ENCODE measurements at regions not wholly inside any gene's neighbourhood (a gene's known extent, or its start where the extent isn't known, plus 50 kb on each side); places are given as distances from the start of the nearest gene placed in this dataset.
"Not testable (repeated sequence)": the region's sequence is repeated elsewhere in the genome, so short reads cannot be mapped to it uniquely, and the experiment has no call there.

DNA sequence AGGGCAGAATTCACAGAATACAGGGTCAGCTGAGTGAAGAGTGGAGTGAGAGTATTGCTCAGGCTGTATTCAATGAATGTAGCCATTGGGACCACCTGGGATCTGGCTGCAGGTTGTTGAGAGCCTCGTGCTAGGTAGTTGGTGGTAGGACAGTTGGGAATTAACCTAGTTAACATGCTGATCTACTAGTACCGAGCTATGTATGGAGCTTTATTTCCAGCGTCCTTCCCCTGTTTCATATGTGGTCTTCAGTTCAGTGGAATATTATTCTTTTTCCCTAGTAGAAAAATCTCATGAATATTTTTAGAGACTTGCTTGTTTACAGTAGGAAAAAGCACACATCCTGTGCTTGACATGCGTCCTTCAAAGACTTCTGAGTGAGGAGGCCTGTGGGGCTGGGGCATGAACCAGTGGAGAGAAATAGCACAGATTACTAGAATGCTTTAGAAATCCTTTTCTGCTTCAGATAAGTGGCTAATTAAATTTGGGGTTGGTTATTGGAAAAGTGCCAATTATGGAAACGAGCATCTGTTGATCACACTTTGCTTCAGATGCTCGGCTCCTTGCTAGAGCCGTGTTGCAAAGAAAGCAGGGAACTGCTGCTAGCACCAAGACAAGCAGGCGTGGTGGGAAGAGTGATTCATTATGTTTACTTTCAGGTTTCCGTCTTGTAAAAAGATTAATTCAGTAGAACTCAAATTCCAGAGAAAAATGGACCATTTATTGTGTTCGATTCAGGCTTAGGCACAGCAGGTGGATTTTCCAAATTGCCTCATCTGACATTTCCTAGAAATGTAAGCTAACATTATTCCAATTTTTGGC lies 53.6 kb downstream of the ARF6 start:
- DNase-seq: peak; percentile 64

DNA sequence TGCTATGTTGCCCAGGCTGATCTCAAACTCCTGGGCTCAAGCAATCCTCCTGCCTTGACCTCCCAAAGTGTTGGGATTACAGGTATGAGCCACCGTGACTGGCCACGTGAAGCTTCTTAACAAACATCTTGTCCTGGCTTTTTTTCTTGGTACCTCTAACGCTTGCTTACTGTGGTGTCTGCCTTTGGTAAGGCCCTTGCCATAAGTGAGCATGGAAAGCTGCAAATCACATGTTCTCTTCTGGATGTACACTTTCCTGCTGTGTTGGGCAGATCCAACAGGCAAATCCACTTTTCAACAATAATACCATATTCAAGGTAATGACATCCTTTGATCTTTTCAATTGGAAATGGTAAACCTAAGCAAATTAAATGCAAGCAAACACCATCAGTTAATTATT lies 54.6 kb downstream of the ARF6 start:
- peak; percentile 79 for DNase-seq

DNA sequence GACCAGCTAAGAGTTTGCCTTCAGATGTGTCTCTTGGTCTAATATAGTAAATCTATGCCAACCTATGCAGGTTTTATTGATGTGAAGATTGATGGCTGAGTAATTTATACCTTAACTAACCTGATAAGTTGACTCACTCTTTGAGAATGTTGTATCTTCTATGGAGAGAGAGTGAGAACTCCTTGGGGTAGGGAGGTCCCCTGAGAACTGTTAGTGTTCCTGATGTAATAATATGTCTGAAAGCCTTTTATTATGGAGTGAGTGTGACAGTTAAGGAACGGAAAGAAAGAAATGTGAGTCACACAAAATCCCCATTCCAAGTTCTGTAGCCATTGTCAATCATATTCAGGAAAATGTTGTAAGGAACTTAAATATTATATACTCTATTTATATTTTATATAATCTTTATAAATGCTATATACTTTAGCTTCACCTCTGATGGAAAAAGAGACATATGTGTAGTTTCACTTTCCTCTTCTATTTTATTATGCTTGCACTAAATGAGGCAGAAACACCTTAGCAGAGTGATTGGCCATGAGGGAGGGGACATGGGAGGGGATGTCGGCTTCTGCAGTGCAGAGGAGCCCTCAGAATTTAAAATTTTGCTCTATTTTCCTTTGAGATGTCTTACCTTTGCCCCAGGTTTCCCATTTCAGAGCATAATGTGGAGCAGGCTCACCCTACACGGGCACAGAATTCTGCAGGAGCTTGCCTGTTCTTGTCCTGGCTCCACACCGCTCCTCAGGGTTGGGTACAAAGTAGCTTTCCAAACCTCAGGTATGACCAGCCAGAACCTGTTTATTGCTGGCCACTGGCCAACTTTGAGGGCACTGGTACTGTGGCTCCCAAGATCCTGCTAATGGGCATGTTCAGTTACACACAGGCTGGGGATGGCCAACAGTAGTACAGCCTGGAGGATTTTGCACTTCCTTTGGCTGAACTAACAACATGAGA lies 57.7 kb downstream of the ARF6 start:
- peak; percentile 61 for DNase-seq

DNA sequence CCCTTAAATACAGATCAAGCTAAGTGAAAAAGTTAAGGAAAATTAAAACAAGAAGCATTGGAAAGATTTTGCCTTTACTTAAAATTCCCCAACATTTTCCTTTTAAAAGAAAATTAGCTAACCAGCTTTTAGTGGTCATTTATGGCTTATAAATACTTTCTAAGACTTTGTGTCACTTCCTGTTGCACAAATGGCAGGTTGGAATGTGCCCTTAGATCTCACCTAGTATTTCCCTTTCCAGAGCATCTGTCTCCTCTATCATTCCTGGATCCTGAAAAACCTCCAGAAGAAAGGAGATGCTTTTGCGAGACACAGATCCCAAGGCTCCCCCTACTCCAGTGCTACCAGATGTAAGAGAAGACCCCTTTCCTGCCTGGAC lies 58.3 kb downstream of the ARF6 start:
- DNase-seq: no peak

DNA sequence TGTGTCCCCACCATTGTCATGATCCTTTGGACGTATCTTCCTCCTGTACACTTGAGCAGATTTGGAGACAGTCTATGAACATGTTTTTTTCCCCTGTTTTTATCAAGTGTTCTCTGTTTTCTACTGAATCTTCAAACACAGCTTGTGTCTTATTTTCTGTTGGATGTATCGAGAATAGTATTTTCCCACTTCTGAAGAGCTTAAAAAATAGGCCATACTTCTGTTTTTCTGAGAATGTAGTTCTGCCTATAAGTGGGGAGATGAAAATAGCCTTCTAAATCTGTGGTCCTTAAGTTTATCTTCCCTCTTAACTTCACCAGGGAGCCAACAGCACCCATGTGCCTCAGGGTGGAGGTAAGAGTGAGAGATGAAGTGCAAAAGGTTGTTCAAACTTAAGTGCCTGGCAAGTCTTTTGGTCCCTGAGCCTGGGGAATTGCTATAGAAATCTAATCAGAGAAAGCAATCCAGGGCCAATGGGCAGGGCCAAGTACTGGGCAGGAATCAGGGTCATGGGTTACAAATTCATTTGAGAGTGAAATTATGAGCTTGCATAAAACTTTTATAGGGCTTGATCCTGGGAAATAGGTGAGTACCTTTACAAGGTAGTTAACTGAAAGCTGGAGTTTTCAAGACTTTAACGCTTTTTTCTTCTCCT lies 58.9 kb downstream of the ARF6 start:
- DNase-seq: no peak

DNA sequence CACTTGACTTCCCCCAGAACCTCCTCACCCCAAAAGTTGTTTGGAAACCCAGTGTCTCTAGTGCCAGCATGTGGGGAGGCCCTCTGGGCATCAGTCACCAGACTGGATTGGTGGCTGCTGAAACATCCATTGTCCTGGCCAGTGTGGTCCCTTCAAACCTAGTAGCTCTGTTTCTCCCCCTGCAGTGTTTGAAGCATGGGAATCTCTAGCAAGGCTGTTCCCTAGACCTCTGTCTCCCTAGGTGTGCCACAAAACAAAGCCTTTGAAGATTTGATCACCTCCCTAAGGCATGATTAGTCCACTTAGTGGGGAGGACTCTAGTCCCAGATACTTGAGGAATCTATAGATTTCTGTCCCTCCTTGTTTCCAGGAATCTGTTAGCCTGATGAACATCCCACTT lies 60.3 kb downstream of the ARF6 start:
- DNase-seq: no peak

DNA sequence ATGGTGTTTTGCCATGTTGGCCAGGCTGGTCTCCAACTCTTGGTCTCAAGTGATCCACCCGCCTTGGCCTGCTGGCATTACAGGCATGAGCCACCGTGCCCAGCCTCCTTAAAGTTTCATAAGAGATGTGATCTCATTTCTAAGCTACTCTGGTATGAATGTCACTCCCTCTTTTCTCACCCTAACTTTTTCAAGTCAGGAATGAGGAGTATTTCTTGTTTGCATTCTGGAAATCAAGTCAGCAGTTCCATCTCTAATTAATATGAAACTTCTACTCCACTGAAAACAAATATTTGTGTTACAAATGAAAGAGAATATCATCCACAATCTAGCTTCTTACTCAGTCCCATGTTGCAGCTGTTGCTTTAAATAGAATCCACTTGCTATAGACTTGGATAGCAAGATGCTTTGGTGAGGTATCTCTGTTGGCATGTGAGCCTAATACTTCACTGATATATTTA lies 61.3 kb downstream of the ARF6 start:
- no peak for DNase-seq

DNA sequence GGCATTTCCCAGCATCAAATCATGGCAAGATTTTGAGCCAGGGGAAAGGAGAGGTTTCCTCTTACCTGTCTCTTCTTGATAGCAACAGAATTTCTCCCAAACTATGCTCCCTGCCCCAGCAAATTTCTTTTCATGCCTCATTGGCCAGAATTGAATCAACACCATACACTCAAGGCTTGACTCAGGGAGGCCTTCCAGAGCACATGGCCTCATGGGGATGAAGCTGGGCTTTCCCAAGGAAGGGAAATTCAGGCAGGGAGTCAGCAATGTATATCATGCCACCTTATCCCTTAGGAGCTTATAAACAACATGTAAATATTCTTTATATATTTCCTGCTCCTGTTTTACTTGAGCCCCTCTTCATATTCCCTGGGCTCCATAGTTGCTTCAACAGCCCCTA lies 62.1 kb downstream of the ARF6 start:
- DNase-seq: no peak

DNA sequence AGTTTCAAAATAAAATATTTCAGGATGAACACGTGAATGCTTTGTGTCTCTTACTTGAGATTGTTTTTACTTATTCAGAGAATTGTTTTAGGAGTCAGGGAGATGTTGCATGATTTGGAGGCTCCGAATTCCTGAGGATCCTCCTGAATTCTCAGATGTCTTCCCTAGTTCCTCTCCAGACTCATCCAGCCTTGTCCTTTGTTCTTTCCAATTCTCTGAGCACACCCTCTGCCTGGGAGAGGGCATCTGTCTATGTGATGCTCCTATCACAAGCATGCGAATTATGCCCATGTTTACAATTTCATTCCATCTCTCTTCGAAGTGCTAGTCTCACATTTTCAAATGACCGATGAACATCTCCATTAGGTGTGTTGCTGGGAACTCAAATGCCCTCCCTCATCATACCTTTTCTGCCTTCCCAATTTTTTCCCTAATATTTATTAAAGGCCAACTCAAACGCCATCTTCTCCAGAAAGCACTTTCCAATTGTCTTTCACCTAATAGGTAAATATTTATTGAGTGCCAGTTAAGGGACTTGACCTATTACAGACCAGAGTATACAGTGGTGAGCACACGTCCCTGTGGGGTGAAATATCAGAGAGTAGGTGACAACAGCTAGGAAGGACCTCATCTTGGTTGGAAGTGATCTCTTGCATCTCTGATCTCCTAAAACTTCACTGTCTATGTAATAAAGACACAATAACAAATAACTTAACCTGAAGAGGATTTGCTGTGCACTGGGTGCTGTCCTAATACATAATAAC lies 64.4 kb downstream of the ARF6 start:
- DNase-seq: no peak

DNA sequence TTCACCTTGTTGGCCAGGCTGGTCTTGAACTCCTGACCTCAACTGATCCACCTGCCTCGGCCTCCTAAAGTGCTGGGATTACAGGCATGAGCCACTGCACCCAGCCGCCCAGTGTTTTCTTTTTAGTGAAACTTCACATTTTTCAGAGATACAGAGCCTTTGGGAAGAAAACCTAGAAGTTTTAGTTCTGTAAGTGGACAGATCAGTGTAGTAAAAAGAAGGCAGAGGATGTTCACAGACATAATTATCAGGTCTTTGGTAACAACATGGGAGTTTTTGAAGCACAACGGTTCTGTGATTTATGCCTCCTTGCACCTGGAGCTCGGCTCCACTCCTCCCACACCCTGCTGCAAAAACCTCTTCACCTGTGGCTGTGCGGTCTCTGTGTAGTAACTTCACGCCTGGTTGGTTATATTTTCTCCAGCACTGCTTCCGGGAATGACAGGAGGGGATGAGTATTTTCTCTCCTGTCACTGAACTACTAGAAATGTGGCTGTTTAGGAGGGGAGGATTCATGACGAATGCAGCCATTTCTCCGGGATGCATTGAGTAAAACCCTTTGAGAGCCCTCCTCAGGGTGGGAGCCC lies 67.0 kb downstream of the ARF6 start:
- peak; percentile 51 for DNase-seq

DNA sequence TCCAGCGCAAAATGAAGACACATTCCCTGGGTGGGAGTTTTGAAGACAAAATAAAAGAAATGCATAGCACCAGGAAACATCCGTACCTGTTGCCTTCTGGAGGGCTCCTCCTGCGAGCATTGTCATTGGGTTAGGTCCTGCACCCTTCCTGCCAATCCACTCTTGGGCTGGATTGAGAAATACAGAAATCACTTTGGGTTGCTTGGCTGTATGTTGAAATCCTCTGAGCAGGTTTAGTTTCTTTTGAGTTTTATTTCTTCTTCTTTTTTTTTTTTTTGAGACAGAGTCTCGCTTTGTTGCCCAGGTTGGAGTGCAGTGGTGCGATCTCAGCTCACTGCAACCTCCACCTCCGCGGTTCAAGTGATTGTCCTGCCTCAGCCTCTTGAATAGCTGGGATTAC lies 67.6 kb downstream of the ARF6 start:
- DNase-seq: no peak

DNA sequence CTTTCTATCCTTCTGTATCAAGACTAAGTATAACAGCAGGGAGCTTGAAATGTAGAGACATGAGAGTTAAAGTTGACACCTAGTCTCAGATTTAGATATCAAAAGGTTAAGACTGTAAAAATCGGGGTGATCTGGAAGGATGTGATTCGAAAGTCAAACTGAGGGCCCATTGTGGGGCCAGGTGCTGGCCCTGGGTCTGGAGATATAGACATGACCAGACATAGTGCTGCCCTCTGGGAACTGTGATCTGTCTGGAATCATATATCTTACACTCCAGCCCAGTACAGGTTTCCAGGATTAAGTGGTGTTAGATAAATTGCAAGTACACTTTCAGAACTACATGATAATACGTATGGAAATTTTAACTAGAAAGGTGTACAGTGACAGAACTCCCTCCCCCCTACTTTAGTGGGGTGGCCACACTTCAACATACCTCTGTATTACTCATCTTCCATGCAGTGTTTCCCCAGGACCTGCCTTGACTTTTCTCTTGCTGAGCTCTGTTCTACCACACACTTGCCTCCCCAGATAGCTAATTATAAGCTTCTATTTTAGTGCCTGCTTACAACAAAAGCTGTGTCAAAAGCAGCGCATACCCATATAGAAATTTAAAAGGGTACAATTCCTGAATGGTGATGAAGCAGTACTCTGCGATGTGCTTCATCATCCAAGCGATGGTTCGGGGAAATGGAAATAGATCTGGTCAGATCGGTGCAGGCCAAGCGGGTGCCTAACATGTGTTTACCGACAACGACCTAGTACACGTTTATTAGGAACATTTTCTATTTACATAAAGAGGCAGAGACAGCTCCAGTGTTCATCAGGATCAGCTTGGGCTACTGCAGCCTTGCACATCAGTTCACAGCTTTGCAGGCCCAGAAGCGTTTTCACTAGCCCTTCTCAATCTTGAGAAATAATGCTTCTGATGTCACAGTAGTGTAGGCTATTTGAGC lies 68.7 kb downstream of the ARF6 start:
- no peak for DNase-seq

DNA sequence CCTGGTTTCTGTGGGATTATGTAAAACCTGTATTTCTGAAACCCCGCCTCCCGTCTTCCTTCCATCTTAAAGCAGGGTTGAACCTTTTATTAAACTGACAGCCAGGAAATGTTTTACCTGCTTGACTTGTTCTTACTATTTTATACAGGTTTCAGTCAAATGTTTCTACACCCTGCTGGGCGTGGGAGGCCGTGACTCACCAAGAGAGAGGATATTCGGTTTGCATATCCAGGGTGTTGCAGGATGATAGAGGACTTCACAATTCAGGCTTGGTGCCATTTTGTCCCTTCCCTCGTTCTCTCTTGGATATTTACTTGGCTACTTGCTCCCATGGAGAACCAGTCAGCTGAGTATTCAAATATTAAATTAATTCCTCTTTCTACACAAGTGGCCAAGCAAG lies 69.7 kb downstream of the ARF6 start:
- no peak for DNase-seq

DNA sequence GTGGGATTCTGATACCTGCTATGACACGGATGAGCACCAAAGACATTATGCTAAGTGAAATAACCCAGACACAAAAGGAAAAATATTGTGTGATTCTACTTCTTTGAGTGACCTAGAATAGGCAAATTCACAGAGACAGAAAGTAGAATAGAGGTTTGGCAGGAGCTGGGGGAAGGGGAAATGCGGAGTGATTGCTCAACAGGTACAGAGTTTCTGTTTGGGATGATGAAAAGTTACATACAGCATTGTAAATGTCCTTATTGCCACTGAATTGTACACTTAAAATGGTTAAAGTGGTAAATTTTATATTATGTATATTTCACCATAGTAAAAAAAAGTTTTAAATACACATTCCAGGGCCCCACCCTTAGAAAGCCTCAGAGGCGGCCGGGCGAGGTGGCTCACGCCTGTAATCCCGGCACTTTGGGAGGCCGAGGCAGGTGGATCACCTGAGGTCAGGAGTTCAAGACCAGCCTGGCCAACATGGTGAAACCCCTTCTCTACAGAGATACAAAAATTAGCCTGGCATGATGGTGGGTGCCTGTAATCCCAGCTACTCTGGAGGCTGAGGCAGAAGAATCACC lies 72.3 kb downstream of the ARF6 start:
- DNase-seq: not testable (repeated sequence)

DNA sequence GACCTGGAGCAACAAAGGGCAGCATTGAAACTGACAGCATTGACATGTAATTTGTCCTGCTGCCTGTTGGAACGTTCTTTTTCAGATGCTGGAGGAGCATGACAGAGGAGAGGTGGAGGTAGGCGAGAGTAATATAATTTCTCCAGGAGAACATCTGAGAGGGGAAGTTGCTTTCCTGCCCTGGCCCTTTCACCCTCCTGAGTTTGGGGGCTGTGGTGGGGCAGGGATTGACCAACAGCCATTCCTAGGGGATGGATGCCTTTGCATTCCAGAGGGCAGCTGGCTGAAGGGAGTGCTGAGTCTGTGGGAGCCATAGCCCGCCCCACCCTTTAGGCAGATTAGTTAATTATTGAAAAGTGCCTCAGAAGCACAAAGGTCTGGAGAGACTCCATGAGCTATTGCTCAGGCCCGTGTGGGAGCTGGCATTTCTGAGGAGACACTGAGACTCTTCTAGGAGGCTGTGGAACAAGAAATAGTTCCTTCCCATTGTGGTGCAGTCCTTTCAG lies 73.5 kb downstream of the ARF6 start:
- DNase-seq: no peak

DNA sequence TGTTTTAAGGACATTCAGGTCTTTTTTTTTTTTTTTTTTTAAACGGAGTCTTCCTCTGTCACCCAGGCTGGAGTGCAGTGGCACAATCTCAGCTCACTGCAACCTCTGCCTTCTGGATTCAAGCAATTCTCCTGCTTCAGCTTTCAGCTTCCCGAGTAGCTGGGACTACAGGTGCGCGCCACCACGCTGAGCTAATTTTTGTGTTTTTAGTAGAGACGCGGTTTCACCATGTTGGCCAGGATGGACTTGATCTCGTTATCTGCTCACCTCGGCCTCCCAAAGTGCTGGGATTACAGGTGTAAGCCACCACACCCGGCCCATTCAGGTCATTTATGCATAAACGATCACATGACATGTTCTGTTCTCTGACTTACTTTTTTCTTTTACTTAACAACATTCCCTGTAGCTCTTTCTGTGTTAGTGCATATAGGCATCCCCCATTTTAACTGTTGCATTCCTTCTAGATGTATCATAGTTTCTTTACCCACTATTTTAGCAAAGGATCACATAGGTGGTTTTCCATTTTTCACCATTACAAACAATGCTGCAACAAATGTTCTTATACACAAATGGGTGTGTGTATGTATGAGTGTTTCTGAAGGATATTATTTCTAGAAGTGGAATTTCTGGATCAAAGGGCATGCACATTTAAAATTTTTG lies 74.2 kb downstream of the ARF6 start:
- DNase-seq: no peak

DNA sequence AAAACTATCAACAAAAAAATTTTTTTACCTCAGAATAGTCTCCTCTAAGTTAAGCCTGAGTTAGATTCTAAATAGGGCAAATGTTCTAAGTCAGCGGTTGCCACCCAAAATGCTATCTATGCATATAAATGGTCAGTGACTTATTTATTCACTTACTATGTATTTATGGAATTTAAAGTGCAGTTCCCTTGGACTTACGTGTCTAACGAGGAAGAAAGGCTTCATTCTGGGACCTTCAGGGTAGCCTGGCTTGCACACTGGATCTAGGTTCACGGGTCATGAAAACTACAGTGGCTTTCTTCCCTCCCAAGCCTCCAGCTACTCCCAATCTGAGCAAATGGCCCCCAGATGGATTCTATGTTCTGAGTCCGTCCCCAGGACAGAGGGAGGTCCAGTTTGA lies 77.1 kb downstream of the ARF6 start:
- no peak for DNase-seq

DNA sequence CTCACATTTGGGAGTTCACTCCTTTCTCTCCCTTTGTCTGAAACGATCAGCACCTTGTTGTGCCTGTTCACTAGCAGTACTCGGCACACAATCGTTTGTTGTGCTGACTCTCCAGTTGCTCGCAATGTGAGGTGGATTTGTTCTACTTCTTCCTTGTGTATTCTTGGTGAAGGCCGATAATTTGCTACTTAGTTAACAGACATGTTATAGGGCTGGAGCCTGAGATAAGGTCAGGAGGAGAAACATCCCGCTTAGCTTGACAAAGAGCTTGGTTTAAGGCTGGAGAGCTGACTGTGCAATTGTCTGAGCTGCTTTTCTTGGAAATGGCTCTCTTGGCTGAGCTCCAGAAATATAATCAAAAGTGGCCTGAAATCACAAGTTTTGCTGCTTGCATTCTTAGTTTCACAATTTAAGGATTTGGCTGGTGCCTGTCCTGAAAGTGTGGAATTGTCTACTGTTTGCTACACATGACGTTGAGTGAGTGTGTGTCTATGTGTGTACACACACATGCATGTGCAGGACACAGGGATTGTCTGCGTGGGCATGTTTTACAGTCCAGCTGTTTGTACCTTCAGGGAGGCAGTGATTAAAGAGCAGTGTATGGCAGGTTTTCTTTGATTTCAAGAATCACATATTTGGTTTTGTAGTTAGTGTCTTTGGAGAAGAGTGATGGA lies 77.7 kb downstream of the ARF6 start:
- no peak for DNase-seq
